HEK293 (cell line): ENCODE measurements at regions not wholly inside any gene's neighbourhood (a gene's known extent, or its start where the extent isn't known, plus 50 kb on each side); places are given as distances from the start of the nearest gene placed in this dataset.

ENCODE experiments used
- CTCF ChIA-PET: fragments of 350-600 bp; formaldehyde crosslinking; extraction: SDS; loops from one replicate; lab custom pipeline; 2021; ENCODE audit warnings: antibody characterized with exemption; lab: Yijun Ruan, JAX
- POLR2A ChIA-PET: fragments of 300-600 bp; formaldehyde crosslinking; extraction: SDS; loops from one replicate; lab custom pipeline; 2020; ENCODE audit warnings: antibody characterized with exemption, inconsistent platforms; lab: Yijun Ruan, JAX
- H3K27ac ChIP-seq: fragments of 200-500 bp; sonication (Bioruptor generic); 2 replicates; pipeline ENCODE4 v1.5.1; 2014; ENCODE audit warnings: low read depth, low read length, control low read depth, inconsistent platforms; ENCODE audit errors: extremely low read depth
- H3K36me3 ChIP-seq, 2 experiments: fragments of 200-500 bp in 1 of 2; sonication (Bioruptor generic) in 1 of 2; 1 replicate in 1 of 2; 2 replicates in 1 of 2; pipeline ENCODE4 v1.5.1; 2014 to 2017; ENCODE audit warnings: inconsistent platforms in 2 of 2, low read length in 2 of 2; ENCODE audit not compliant: control insufficient read depth in 2 of 2, insufficient read depth in 1 of 2
- H3K4me1 ChIP-seq: fragments of 200-500 bp; sonication (Bioruptor generic); 2 replicates; pipeline ENCODE4 v1.5.1; 2014; ENCODE audit warnings: mild to moderate bottlenecking, low read length, inconsistent platforms; ENCODE audit not compliant: control insufficient read depth, insufficient read depth
- H3K4me3 ChIP-seq: 2 replicates; pipeline ENCODE4 v1.5.1; 2011; ENCODE audit warnings: low read depth, mild to moderate bottlenecking, control low read depth, low read length, moderate library complexity
- H3K9me3 ChIP-seq: fragments of 200-500 bp; sonication (Bioruptor generic); 2 replicates; pipeline ENCODE4 v1.5.1; 2014; ENCODE audit warnings: low read depth, low read length, inconsistent platforms; ENCODE audit not compliant: control insufficient read depth, insufficient read depth
- GLI4 ChIP-seq: fragments of 450-650 bp; formaldehyde crosslinking; IDR thresholded peaks from 2 replicates; pipeline ENCODE4 v1.5.1; 2016; ENCODE audit warnings: missing biosample characterization, missing genetic modification characterization
- IKZF3 ChIP-seq: fragments of 450-650 bp; IDR thresholded peaks from 2 replicates; pipeline ENCODE4 v1.5.0; 2018; ENCODE audit warnings: missing biosample characterization, mild to moderate bottlenecking, missing genetic modification characterization, moderate library complexity
- SCRT1 ChIP-seq: fragments of 450-650 bp; formaldehyde crosslinking; IDR thresholded peaks from 2 replicates; pipeline ENCODE4 v1.5.1; 2016; ENCODE audit warnings: missing biosample characterization, missing genetic modification characterization, borderline replicate concordance
- SETDB1 ChIP-seq: IDR thresholded peaks from one replicate; pipeline ENCODE4 v1.6.1; 2017; ENCODE audit warnings: mild to moderate bottlenecking, low read length, moderate library complexity, mixed read lengths; ENCODE audit not compliant: insufficient read length
- SP2 ChIP-seq: fragments of 450-650 bp; formaldehyde crosslinking; IDR thresholded peaks from 2 replicates; pipeline ENCODE4 v1.5.1; 2016; ENCODE audit warnings: missing biosample characterization, missing genetic modification characterization
- TRIM28 ChIP-seq: IDR thresholded peaks from 2 replicates; pipeline ENCODE4 v1.6.1; 2011; ENCODE audit warnings: low read length, control low read depth, borderline replicate concordance
- WT1 ChIP-seq: fragments of 450-650 bp; formaldehyde crosslinking; IDR thresholded peaks from 2 replicates; pipeline ENCODE4 v1.5.1; 2016; ENCODE audit warnings: missing biosample characterization, missing genetic modification characterization
- ZBTB21 ChIP-seq: fragments of 450-650 bp; formaldehyde crosslinking; IDR thresholded peaks from 2 replicates; pipeline ENCODE4 v1.5.1; 2017; ENCODE audit warnings: missing biosample characterization, missing genetic modification characterization
- ZBTB48 ChIP-seq: fragments of 450-650 bp; formaldehyde crosslinking; IDR thresholded peaks from 2 replicates; pipeline ENCODE4 v1.5.1; 2016; ENCODE audit warnings: missing biosample characterization, missing genetic modification characterization
- ZBTB8A ChIP-seq: fragments of 450-650 bp; formaldehyde crosslinking; IDR thresholded peaks from 2 replicates; pipeline ENCODE4 v1.5.1; 2016; ENCODE audit warnings: missing biosample characterization, missing genetic modification characterization
- ZFP69B ChIP-seq: fragments of 450-650 bp; formaldehyde crosslinking; IDR thresholded peaks from 2 replicates; pipeline ENCODE4 v1.5.1; 2016; ENCODE audit warnings: missing biosample characterization, missing genetic modification characterization
- ZIC2 ChIP-seq: fragments of 450-650 bp; formaldehyde crosslinking; IDR thresholded peaks from 2 replicates; pipeline ENCODE4 v1.5.1; 2016; ENCODE audit warnings: missing biosample characterization, missing genetic modification characterization
- ZNF10 ChIP-seq: fragments of 450-650 bp; formaldehyde crosslinking; IDR thresholded peaks from 2 replicates; pipeline ENCODE4 v1.5.1; 2017; ENCODE audit warnings: missing biosample characterization, missing genetic modification characterization
- ZNF19 ChIP-seq: fragments of 450-650 bp; formaldehyde crosslinking; IDR thresholded peaks from 2 replicates; pipeline ENCODE4; 2016; ENCODE audit warnings: missing biosample characterization, missing genetic modification characterization, low read depth
- ZNF2 ChIP-seq: fragments of 450-650 bp; formaldehyde crosslinking; IDR thresholded peaks from 2 replicates; pipeline ENCODE4 v1.5.1; 2016; ENCODE audit warnings: missing biosample characterization, missing genetic modification characterization
- ZNF211 ChIP-seq: fragments of 450-650 bp; formaldehyde crosslinking; IDR thresholded peaks from 2 replicates; pipeline ENCODE4 v1.5.1; 2016; ENCODE audit warnings: low read depth, missing biosample characterization, missing genetic modification characterization
- ZNF214 ChIP-seq: fragments of 450-650 bp; formaldehyde crosslinking; IDR thresholded peaks from 2 replicates; pipeline ENCODE4 v1.5.1; 2017; ENCODE audit warnings: missing biosample characterization, mild to moderate bottlenecking, missing genetic modification characterization, borderline replicate concordance
- ZNF23 ChIP-seq: fragments of 450-650 bp; formaldehyde crosslinking; IDR thresholded peaks from 2 replicates; pipeline ENCODE4 v1.5.1; 2016; ENCODE audit warnings: missing biosample characterization, missing genetic modification characterization, borderline replicate concordance
- ZNF341 ChIP-seq: fragments of 450-650 bp; formaldehyde crosslinking; IDR thresholded peaks from 2 replicates; pipeline ENCODE4; 2016; ENCODE audit warnings: low read depth, missing biosample characterization, missing genetic modification characterization
- ZNF473 ChIP-seq: fragments of 450-650 bp; formaldehyde crosslinking; IDR thresholded peaks from 2 replicates; pipeline ENCODE4 v1.5.1; 2017; ENCODE audit warnings: missing biosample characterization, missing genetic modification characterization
- ZNF549 ChIP-seq: fragments of 450-650 bp; IDR thresholded peaks from 2 replicates; pipeline ENCODE4 v1.5.1; 2018; ENCODE audit warnings: missing biosample characterization, missing genetic modification characterization, mild to moderate bottlenecking, inconsistent platforms, moderate library complexity
- ZNF623 ChIP-seq: fragments of 450-650 bp; formaldehyde crosslinking; IDR thresholded peaks from 2 replicates; pipeline ENCODE4 v1.5.1; 2016; ENCODE audit warnings: missing biosample characterization, missing genetic modification characterization
- TF ChIP-seq, protein P1 (sequence below): fragments of 450-650 bp; formaldehyde crosslinking; IDR thresholded peaks from 2 replicates; pipeline ENCODE4 v1.5.1; 2016; ENCODE audit warnings: missing biosample characterization, missing genetic modification characterization
- TF ChIP-seq, protein P2 (sequence below): fragments of 450-650 bp; formaldehyde crosslinking; optimal IDR thresholded peaks from 2 replicates; pipeline ENCODE3; 2016; ENCODE audit warnings: missing biosample characterization, mild to moderate bottlenecking, missing genetic modification characterization
- TF ChIP-seq, protein P3 (sequence below): fragments of 450-650 bp; formaldehyde crosslinking; IDR thresholded peaks from 2 replicates; pipeline ENCODE4 v1.5.1; 2016; ENCODE audit warnings: missing biosample characterization, missing genetic modification characterization

DNA sequence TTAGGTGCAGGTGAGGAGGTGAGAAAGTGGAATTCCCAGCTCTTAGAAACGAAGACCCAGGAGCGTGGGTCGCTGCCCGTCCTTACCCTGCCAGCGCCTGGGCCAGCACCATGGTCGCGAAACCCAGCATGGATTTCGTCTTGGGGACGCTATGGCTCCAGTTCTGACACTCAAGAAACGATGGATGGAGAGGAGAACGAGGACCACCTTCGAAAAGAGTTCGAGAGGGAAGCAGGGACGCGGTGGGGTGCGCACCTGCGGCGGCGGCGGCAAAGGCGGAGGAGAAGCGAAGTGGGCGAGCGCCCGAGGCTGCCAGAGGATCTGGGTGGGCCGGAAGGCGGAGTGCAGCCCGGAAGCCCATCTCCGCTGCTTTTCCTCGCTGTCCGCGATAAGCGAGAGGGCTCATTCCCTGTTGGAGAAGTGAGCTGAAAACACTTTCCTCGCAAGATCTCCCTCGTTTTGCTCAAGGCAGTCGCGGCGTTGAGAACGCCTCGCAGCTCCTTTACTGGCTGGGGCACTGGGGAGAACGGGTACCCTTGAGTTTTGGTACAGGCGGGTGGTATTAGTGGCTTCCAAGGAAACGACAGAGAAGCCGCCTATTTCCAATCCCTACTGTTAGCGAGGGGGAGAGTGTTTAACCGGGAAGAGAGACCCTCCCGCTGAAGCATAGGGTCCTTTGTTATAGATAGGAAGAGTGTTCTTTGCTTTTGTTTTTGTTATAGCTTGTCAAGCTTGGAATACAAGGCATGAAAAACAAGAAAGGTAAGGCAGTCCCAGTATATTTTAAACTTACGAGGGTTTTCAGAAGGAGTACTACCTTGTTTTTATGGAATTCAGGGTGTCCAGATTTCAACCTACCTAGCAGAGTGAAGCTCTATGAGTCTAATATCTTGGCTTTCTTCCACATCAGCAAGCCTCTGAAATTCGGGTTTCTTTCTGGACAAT lies 109.5 kb downstream of the TRIM27 start (continued):
- TF ChIP-seq, protein P1, sequence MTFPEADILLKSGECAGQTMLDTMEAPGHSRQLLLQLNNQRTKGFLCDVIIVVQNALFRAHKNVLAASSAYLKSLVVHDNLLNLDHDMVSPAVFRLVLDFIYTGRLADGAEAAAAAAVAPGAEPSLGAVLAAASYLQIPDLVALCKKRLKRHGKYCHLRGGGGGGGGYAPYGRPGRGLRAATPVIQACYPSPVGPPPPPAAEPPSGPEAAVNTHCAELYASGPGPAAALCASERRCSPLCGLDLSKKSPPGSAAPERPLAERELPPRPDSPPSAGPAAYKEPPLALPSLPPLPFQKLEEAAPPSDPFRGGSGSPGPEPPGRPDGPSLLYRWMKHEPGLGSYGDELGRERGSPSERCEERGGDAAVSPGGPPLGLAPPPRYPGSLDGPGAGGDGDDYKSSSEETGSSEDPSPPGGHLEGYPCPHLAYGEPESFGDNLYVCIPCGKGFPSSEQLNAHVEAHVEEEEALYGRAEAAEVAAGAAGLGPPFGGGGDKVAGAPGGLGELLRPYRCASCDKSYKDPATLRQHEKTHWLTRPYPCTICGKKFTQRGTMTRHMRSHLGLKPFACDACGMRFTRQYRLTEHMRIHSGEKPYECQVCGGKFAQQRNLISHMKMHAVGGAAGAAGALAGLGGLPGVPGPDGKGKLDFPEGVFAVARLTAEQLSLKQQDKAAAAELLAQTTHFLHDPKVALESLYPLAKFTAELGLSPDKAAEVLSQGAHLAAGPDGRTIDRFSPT, result peak; percentile 88
- TF ChIP-seq GLI4 (tag by site-specific recombination) (no peak), SP2 (tag by site-specific recombination) (0 out of 2 replicates have a peak, but pooled peaks have one; percentile 8)
- TF ChIP-seq, protein P2, sequence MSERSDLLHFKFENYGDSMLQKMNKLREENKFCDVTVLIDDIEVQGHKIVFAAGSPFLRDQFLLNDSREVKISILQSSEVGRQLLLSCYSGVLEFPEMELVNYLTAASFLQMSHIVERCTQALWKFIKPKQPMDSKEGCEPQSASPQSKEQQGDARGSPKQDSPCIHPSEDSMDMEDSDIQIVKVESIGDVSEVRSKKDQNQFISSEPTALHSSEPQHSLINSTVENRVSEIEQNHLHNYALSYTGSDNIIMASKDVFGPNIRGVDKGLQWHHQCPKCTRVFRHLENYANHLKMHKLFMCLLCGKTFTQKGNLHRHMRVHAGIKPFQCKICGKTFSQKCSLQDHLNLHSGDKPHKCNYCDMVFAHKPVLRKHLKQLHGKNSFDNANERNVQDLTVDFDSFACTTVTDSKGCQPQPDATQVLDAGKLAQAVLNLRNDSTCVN (tag by site-specific recombination), result peak; percentile 62

DNA sequence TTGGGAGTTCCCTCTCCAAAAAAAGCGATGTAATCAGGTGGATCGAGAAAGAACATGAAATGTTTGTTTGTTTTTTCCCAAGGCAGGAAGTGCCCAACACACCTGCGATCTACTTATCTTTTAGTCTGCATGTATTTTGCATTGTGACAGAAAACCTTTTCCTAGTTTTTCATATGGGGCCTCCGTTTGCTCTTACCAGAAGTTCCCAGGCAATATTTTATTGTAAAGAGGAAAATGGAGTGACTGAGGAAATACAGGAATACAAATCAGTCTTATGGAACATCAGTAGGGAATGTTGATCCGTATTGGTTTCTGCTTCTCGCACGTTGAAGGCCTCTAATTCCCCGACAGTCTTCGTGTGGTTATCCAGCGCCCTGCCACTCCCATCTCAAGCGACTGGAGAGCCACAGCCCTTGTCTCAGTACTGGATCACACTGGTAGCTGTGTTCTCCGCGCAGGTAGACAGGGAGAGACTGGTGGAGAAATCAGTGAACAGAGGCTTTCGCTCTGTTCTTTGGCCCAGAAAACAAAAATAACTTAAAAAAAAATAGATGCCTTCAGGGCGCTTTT lies 107.4 kb downstream of the TRIM27 start:
- Histone ChIP-seq H3K27ac (no peak overlapping the region), H3K4me1 (no peaks in the 10 kb centered on the region), H3K4me3 (no peak overlapping the region), H3K36me3 (no peaks in the 10 kb centered on the region), H3K9me3 (no peaks in the 10 kb centered on the region)
- ChIA-PET POLR2A (interaction anchor here (0.7 to 1.0 kb wide), 2 partner anchors 22 to 74 kb away, joined by 3 to 5 read pairs; no protein-coding TSS in a partner anchor), CTCF (interaction anchor here (0.6 to 1.7 kb wide), 2 partner anchors 21 to 135 kb away, joined by 3 to 9 read pairs; no protein-coding TSS in a partner anchor)
- 0 out of 2 replicates have a peak, but pooled peaks have one; percentile 5 for TF ChIP-seq WT1
- TF ChIP-seq ZNF19 (tag by site-specific recombination), result no peak

DNA sequence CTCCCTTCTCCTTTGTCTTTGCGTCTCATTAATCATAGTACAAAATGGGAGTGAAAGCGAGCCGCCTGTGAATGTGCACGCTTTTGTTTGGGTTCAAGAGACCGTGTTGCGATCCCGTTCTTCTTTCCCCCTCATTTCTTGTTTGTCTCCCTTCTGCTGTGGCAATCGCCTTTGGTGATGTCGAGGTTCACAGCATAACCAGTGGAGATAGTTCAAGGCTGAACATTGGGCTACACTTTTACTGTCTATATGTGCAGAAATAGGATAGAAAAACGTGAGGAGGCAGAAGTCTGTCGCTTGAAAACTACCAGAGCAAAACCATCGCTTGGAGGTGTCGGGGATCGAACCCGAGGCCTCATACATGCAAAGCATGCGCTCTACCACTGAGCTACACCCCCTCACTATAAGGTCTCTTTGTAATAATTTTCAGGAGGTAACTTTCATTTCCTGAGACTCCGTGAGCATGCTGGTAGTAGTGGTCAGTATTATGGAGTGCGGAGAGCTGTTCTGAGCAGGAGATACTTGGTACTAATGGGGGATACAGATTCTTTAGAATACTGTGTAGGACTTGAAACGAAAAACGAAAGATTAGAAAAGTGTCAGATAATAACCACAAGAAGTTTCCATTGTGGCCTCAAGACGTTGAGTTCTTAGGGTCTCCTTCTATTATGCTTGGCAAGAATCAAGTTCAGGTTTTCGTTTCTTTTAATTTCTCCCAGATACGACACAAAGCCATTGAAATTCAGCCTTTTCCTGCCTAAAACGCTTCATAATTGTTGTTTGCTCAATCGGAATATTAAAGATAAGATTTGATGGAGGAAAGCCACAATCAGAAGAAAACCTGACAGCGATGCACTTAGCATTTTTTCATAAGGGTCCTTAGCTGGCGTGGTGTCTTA lies 106.6 kb downstream of the TRIM27 start:
- CTCF ChIA-PET, result interaction anchor here (0.5 to 1.8 kb wide), 10 partner anchors 9 to 134 kb away, joined by 3 to 9 read pairs (median 4); no protein-coding TSS in a partner anchor
- TF ChIP-seq ZNF623 (tag by site-specific recombination) (no peak), IKZF3 (tag by site-specific recombination) (no peak), ZIC2 (tag by site-specific recombination) (no peak), ZBTB48 (tag by site-specific recombination) (0 out of 2 replicates have a peak, but pooled peaks have one; percentile 44), ZNF23 (tag by site-specific recombination) (no peak), ZNF211 (tag by site-specific recombination) (no peak), ZFP69B (tag by site-specific recombination) (peak; percentile 51; the same call in 1 of the 2 replicates), ZNF10 (0 out of 2 replicates have a peak, but pooled peaks have one; percentile 37), ZNF549 (tag by site-specific recombination) (no peak), ZNF473 (tag by site-specific recombination) (no peak), SCRT1 (no peak), ZBTB8A (peak; percentile 73; the same call in 1 of the 2 replicates), TRIM28 (peak; percentile 90), ZNF214 (tag by site-specific recombination) (no peak), ZNF341 (tag by site-specific recombination) (no peak), SETDB1 (no peak), ZNF2 (tag by site-specific recombination) (peak; percentile 58; the same call in 1 of the 2 replicates), ZBTB21 (tag by site-specific recombination) (0 out of 2 replicates have a peak, but pooled peaks have one; percentile 24)
- TF ChIP-seq, protein P3, sequence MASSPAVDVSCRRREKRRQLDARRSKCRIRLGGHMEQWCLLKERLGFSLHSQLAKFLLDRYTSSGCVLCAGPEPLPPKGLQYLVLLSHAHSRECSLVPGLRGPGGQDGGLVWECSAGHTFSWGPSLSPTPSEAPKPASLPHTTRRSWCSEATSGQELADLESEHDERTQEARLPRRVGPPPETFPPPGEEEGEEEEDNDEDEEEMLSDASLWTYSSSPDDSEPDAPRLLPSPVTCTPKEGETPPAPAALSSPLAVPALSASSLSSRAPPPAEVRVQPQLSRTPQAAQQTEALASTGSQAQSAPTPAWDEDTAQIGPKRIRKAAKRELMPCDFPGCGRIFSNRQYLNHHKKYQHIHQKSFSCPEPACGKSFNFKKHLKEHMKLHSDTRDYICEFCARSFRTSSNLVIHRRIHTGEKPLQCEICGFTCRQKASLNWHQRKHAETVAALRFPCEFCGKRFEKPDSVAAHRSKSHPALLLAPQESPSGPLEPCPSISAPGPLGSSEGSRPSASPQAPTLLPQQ (tag by site-specific recombination), result peak; percentile 52; the same call in 1 of the 2 replicates

More for the DNA sequence above, 106.6 kb downstream of the TRIM27 start:
- H3K27ac ChIP-seq, result no peak overlapping the region
- peak overlapping the region; percentile 43 for H3K4me3 ChIP-seq
- H3K9me3 ChIP-seq, result no peaks in the 10 kb centered on the region
- H3K36me3 ChIP-seq, result no peaks in the 10 kb centered on the region
- POLR2A ChIA-PET, result interaction anchor here (0.6 to 1.4 kb wide), 9 partner anchors 9 to 529 kb away, joined by 3 to 5 read pairs (median 4); no protein-coding TSS in a partner anchor
- H3K4me1 ChIP-seq, result no peaks in the 10 kb centered on the region
